ENCODE measurements at regions not wholly inside any gene's neighbourhood (a gene's known extent, or its start where the extent isn't known, plus 50 kb on each side); places are given as distances from the start of the nearest gene placed in this dataset.
"Not testable (repeated sequence)": the region's sequence is repeated elsewhere in the genome, so short reads cannot be mapped to it uniquely, and the experiment has no call there.

- DNase-seq = not testable (repeated sequence)
Observed at GRCh38 chr5:1576851-1577250, 53.1 kb upstream of the LPCAT1 start.

GRCh38 chr5:1575991-1576714 lies 52.4 kb upstream of the LPCAT1 start:
- DNase-seq = not testable (repeated sequence)

- not testable (repeated sequence) for DNase-seq
Observed at GRCh38 chr5:1575491-1575890, 51.7 kb upstream of the LPCAT1 start.

- not testable (repeated sequence) for DNase-seq
Observed at GRCh38 chr5:1574023-1574318, 50.2 kb upstream of the LPCAT1 start.

GRCh38 chr5:1573217-1574022 lies 49.7 kb upstream of the LPCAT1 start:
- not testable (repeated sequence) for DNase-seq

Data from CD4-positive, alpha-beta T cell treated with Interleukin-1 beta for 1 hour (primary cell).